NB4 (cell line): ENCODE measurements at regions not wholly inside any gene's neighbourhood (a gene's known extent, or its start where the extent isn't known, plus 50 kb on each side); places are given as distances from the start of the nearest gene placed in this dataset.

Experiments used
- DNase-seq: peaks from one replicate; pipeline ENCODE4 v3.0.0; 2010; ENCODE audit warnings: low read depth
- H3K4me3 ChIP-seq: one replicate; pipeline ENCODE4 v1.5.1; 2011; ENCODE audit warnings: mild to moderate bottlenecking, low read depth, low read length, moderate library complexity
- CTCF ChIP-seq: IDR thresholded peaks from one replicate; pipeline ENCODE4 v1.5.1; 2012; ENCODE audit warnings: low read depth, low read length
- MAX ChIP-seq: IDR thresholded peaks from 2 replicates; pipeline ENCODE4 v1.6.1; 2011; ENCODE audit warnings: low read depth, low read length
- MYC ChIP-seq: IDR thresholded peaks from 2 replicates; pipeline ENCODE4 v1.6.1; 2011; ENCODE audit warnings: low read depth, low read length
- POLR2A ChIP-seq: IDR thresholded peaks from 2 replicates; pipeline ENCODE4 v1.6.1; 2011; ENCODE audit warnings: mild to moderate bottlenecking; ENCODE audit not compliant: insufficient read length; ENCODE audit errors: extremely low read depth

- no peak for TF ChIP-seq CTCF
- no peak for TF ChIP-seq POLR2A
- no peak for TF ChIP-seq MYC
- TF ChIP-seq MAX = no peak
- no peak overlapping the region for H3K4me3 ChIP-seq
- no peak for DNase-seq
Observed at GRCh38 chr14:66291756-66292155, 194.4 kb upstream of the CCDC196 start.

- no peak for DNase-seq
- TF ChIP-seq MAX (no peak), MYC (no peak)
- H3K4me3 ChIP-seq = no peak overlapping the region
Observed at GRCh38 chr14:66293533-66294105, 192.6 kb upstream of the CCDC196 start.

GRCh38 chr14:66295386-66295785 is 190.8 kb upstream of the CCDC196 start:
- H3K4me3 ChIP-seq = no peak overlapping the region
- no peak for TF ChIP-seq POLR2A
- no peak for TF ChIP-seq CTCF
- TF ChIP-seq MAX = no peak
- TF ChIP-seq MYC = no peak
- no peak for DNase-seq

GRCh38 chr14:66300886-66301285 is 185.3 kb upstream of the CCDC196 start:
- TF ChIP-seq MAX = no peak
- no peak overlapping the region for H3K4me3 ChIP-seq
- no peak for DNase-seq

- DNase-seq = no peak
- no peak for TF ChIP-seq POLR2A
- no peak for TF ChIP-seq CTCF
- TF ChIP-seq MAX = no peak
- no peak for TF ChIP-seq MYC
- H3K4me3 ChIP-seq = no peak overlapping the region
Observed at GRCh38 chr14:66306101-66306500, 180.1 kb upstream of the CCDC196 start.

- DNase-seq = no peak
- H3K4me3 ChIP-seq = no peak overlapping the region
- no peak for TF ChIP-seq POLR2A
Observed at GRCh38 chr14:66311058-66311457, 175.1 kb upstream of the CCDC196 start.

- DNase-seq = no peak
- TF ChIP-seq CTCF = no peak
- TF ChIP-seq MAX = no peak
- TF ChIP-seq MYC = no peak
- no peak for TF ChIP-seq POLR2A
- H3K4me3 ChIP-seq = no peak overlapping the region
Observed at GRCh38 chr14:66311990-66312389, 174.2 kb upstream of the CCDC196 start.

- TF ChIP-seq POLR2A = no peak
- no peak for TF ChIP-seq MYC
- TF ChIP-seq MAX = no peak
- no peak for TF ChIP-seq CTCF
Observed at GRCh38 chr14:66312451-66312850, 173.7 kb upstream of the CCDC196 start.

More at GRCh38 chr14:66312451-66312850, 173.7 kb upstream of the CCDC196 start:
- H3K4me3 ChIP-seq = no peak overlapping the region
- no peak for DNase-seq
